ENCODE measurements at regions not wholly inside any gene's neighbourhood (a gene's known extent, or its start where the extent isn't known, plus 50 kb on each side); places are given as distances from the start of the nearest gene placed in this dataset.
"Not testable (repeated sequence)": the region's sequence is repeated elsewhere in the genome, so short reads cannot be mapped to it uniquely, and the experiment has no call there.

GRCh38 chr18:7178568-7178967, 52.3 kb upstream of the LRRC30 start:
- H3K27ac ChIP-seq: not testable (repeated sequence)

- TF ChIP-seq CTCF (conservative IDR thresholded peaks at IDR 0.05): peak; percentile 90
- TF ChIP-seq ZFX (IDR thresholded peaks at IDR 0.05): no peak
These were observed 53.7 kb upstream of the LRRC30 start for GRCh38 chr18:7177116-7177744.

GRCh38 chr18:7174344-7175095, 56.4 kb upstream of the LRRC30 start:
- H3K27ac ChIP-seq: no peak overlapping the region

More at GRCh38 chr18:7177116-7177744, 53.7 kb upstream of the LRRC30 start:
- no peak overlapping the region for H3K27ac ChIP-seq

GRCh38 chr18:7173216-7173615, 55.6 kb upstream of the LAMA1 start:
- H3K27ac ChIP-seq: no peak overlapping the region
- TF ChIP-seq ZFX (IDR thresholded peaks at IDR 0.05): no peak
- no peak for TF ChIP-seq CTCF (conservative IDR thresholded peaks at IDR 0.05)

More at GRCh38 chr18:7174344-7175095, 56.4 kb upstream of the LRRC30 start:
- TF ChIP-seq ZFX (IDR thresholded peaks at IDR 0.05): no peak
- TF ChIP-seq CTCF (conservative IDR thresholded peaks at IDR 0.05): no peak; the same call in 1 of the 2 replicates

- TF ChIP-seq ZFX (IDR thresholded peaks at IDR 0.05): no peak
- TF ChIP-seq CTCF (conservative IDR thresholded peaks at IDR 0.05): no peak
- no peak overlapping the region for H3K27ac ChIP-seq
These were observed 55.0 kb upstream of the LAMA1 start for GRCh38 chr18:7172611-7173010.

GRCh38 chr18:7170292-7170691, 52.7 kb upstream of the LAMA1 start:
- TF ChIP-seq CTCF (conservative IDR thresholded peaks at IDR 0.05): no peak
- TF ChIP-seq ZFX (IDR thresholded peaks at IDR 0.05): no peak
- no peak overlapping the region for H3K27ac ChIP-seq

- TF ChIP-seq ZFX (IDR thresholded peaks at IDR 0.05) (no peak), CTCF (conservative IDR thresholded peaks at IDR 0.05) (no peak)
These were observed 52.0 kb upstream of the LAMA1 start for GRCh38 chr18:7169601-7170000.

More at GRCh38 chr18:7169601-7170000, 52.0 kb upstream of the LAMA1 start:
- H3K27ac ChIP-seq: no peak overlapping the region

Measured in C4-2B (cell line).